ENCODE measurements at regions not wholly inside any gene's neighbourhood (a gene's known extent, or its start where the extent isn't known, plus 50 kb on each side); places are given as distances from the start of the nearest gene placed in this dataset.

DNA sequence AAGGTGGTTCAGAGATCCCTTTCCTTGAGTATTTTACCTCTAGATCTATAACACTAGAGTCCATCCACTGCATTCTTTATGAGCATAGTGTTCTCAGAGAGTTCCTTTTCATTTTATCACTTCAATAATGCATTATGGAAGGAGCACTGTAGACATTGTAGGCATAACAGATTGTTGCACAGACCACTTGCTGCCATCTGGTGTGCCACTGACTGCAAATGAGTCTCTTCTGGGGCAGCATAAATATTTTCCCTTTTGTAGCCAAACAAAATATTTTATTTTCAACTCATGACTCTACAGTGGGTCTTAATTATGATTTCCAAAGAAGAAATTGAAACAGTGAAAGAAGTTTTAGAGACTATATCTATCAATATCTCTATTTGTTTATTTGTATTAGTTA is 290.4 kb downstream of the OLFM3 start:
- DNase-seq (ENCODE audit: low read depth), result no peak

DNA sequence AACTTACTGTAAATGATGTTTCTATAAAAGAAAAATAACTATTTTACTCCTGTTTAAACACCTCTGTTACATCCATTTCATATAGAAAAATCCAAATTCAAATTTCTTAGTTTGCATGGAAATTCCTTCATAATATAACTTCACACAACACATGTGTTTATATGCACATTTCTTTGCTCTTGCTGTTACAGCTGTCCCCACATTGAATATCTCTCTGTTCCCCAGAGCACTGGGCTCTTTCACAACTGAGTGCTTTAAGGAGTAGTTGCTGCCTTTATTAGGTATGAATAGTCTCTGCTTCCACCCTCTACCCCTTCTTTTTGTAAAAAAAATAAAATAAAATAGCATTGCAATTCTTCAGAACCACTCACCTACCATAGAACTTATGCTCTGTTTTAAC is 287.0 kb downstream of the OLFM3 start:
- DNase-seq (ENCODE audit: low read depth), result no peak

DNA sequence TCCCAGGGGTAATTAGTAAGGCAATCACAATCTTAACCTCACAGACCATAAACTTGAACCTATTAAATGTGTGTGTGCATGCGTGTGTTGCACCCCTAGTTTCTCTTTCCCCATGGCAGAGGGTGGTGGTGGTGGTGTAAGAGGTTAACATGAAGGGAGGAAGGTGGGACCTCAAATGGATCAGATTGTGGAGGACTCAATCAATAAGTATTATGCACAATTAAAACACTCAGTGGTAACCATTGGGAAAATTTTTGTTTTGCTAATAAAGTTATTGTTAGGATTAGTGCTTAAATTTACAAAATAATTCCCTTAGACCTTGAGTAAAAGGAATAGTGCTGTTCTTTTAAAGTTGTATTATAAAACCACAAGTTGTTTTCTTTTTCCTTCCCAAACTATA is 283.0 kb downstream of the OLFM3 start:
- DNase-seq (ENCODE audit: low read depth), result no peak

DNA sequence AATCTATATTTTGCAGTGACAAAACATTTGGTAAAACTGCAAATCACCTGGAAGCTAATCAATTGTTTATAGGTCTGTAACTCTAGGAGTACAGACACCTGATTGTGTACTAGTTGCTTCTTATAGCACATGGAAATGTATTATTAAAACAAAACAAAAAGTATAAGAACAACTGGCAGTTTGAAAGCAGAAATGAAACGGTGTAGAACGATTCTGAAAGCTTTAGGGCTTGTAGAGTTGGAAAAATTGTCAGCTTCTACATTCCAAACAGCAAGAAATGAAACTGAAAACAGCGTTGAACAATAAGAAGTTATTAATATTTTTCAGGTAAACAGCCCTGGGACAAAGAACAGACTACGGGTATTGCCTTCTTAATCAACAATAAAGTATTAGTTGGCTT is 273.3 kb downstream of the OLFM3 start:
- DNase-seq (ENCODE audit: low read depth), result no peak

DNA sequence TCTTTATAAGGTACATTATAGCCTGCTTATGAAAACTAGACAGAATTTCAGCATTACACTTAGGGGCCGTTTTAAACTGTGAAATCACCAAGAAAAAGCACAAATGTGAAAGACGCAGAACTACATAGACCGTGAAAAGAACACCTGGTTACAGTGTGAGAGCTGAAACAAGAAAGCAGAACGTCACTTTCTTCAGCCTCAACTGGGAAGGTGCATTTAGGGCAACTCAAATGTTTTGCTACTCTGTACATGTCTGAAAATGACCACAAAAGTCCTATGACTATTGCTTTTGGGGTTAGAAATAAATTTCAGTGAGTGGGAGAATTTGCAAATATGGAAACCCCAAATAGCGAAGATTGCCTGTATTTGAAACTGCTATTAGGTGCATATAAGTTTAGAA is 268.7 kb downstream of the OLFM3 start:
- DNase-seq (ENCODE audit: low read depth), result no peak

DNA sequence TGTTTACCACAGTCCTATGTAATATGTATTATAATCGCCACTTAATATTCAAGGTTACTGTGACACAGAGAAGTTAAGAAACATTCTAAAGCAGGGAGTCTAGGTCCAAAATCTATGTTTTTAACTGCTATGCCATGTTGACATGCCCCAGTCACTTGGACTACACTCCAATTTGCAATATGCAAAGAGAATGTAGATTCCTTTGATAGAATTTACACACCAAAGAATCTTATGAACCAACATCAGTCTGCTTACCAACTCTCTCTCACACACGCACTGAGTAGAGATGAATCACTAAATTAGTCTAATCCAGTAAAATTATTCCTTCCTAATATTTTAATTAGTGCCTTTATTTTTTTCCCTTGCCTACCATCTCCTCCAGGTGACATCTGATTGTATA is 266.2 kb downstream of the OLFM3 start:
- no peak for DNase-seq (ENCODE audit: low read depth)

DNA sequence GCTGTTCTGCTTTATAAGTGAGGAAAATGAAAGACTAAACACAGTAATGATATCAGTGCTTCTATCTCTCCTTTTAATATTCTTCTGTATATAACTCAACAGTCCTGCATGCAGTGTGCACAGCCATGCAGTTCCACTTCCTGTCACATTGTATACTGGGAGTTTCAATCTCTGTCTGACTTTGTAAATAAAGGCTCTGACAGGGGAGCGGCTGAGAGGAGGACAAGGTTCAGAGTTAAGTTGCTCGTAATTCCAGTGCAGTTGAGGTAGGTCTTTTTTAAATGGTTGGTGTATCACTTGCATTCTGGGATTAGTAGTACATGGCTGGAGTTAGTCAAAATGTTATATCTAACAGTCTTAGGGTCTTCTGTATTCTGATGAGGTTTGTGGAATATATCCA is 264.5 kb downstream of the OLFM3 start:
- no peak for DNase-seq (ENCODE audit: low read depth)

DNA sequence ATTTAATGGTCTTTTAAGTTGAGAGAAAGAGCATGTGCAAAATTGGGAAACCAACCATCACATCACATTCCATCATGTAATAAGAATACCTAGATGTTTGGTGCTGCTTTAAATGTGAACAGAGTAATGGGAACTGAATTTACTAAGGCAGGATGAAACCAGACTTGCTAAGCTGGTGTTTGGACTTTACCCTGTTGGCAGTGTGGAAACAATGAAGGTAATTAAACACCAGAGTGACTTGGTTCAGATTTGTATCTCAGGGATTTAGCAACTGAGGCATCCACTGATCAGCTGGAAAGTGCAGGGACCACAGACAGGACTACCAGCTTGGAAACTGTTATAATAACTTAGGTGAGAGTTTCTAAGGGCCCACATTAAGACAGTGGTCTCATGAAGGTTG is 263.4 kb downstream of the OLFM3 start:
- DNase-seq (ENCODE audit: low read depth), result no peak

DNA sequence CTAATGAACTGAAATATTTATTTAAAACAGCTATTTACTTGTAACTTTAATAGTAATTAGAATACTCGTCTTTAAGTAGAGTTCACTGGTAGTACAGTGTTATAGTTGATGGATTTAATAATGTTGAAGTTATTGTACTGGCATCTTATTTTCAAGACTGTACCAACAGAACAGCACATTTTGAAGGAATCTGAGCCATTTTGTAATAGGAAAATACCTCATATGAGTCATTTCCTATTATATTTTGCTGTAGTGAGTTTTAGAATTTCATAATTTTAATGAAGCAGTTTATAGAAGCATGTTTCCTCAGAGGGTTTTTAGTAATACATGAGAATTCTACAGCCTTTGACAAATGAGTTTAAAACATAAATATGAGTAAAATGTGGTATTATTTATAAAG is 258.3 kb downstream of the OLFM3 start:
- no peak for DNase-seq (ENCODE audit: low read depth)

DNA sequence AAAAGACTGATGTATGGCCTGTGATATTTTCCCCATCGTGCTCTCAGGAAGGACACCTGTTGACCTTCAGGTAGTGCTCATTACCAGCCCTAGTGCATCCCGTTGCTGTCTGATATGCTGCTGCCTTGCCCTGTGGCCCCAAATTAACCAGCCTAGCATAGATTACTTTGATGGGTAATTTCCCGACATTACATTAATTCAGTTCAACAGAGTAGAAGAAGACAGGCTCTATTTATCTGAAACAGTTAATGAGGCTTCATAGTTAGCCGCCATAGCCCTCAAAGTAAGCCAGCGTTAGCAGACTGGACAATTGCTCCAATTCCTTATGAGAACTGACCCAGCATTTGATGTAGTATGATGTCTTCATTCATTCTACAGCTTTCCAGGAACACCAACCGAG is 257.6 kb downstream of the OLFM3 start:
- no peak for DNase-seq (ENCODE audit: low read depth)

DNA sequence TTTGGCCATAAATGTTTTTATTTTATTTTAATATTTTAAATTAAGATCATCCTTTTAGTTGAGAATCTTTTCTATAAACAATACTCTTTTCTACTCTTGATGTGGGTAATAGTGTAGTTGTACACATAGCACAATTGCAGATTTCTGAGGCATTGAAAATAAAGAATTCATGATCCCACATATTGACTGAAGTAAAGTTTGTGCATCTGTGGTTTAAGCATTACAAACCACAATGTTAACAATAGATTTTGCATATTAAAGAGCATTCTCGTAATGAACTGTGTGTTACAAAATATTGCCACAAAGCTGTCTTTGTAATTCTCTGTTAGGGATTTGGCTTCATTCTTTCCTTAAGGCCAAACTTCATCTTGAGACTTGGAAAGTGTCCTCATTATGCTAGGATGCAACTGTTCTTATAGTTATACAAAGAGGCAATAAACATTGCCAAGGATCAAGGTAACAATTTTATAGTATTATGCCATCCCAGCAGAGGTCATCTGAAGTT is 256.8 kb downstream of the OLFM3 start:
- DNase-seq (ENCODE audit: low read depth), result no peak

DNA sequence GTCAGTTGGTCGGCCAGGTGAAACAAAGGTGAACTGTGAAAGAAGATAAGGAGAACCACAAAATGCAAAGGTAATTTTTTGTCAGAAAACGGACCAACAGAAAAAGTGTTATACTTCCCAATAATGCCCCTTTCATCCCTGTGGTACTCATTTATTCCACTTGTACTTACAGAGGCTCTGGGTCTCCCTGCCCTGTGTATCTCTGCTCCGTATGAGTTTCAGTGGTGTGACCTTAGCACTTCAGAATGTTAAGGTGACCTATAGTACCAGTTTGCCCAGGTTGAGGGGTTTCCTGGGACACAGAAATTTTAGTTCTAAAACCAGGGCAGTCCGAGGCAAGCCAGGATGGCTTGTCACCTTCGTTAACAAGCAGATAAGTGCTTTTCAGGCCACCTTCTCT is 254.8 kb downstream of the OLFM3 start:
- no peak for DNase-seq (ENCODE audit: low read depth)

DNA sequence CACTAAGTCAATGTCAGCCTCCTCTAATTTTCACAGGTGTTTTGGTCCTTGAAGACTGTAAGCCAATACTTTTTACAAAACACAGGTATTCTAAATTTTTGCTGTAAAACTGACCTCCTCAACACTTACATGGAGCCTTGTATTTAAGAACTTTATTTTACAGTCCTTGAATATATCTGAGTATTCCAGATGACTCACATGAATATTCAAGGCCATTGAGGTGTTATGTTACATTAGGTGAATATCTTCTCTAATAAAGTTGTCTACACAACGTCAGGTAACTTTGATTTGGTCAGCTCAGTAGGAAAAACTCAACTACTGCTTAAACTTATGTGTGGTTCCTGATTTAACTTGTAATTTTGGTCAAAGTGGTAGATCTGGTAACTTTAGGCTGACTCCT is 254.2 kb downstream of the OLFM3 start:
- DNase-seq (ENCODE audit: low read depth), result no peak

DNA sequence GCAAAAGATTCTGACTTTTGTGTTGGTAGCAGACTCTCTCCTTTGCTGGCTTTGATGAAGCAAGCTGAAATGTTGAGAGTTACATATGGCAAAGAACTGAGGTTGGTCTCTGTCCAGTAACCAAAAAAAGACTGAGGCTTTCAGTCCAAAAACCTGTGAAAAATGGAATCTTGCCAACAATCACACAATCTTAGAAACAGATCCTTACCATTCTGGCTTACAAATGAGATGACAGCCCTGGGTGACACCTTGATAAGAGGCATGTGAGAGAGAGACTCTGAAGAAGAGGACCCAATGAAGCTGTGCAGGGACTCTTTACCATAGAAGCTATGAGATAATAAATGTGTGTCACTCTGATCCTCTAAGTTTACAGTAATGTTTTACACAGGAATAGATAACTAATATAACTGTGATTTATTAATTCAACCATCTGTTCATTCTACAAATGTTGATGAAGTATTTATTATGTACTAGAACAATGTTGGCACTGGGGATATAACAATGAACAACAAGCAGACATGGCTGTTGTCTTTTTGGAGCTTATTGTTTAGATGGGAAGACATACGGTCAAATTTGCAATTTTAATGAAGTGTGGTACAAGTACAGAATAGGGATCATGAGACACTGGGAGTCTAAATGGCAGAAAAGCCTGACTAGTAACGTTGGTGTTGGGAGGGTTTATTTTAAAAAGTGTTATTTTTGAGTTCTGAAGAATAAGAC is 251.0 kb downstream of the OLFM3 start:
- DNase-seq (ENCODE audit: low read depth), result no peak

DNA sequence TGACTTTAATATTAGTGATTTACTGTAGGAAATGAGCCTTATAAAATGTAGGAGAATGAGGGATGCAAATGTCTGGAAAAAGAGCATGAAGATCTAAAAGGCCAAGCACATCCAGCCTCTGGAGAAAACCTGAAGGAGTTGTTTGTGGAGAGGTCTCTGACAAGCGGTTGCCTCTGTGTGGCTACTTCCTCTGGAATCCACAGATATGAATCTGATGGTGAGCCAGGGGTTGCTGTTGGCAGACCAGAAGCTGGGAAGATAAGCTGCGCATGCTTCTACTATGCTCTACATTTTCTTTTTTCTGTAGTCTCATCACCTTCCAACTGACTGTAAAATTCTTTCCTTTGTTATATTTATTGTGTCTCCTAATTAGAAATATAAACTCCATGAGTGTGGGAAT is 248.6 kb downstream of the OLFM3 start:
- DNase-seq (ENCODE audit: low read depth), result no peak
